Keratinocyte (primary cell): ENCODE measurements at regions not wholly inside any gene's neighbourhood (a gene's known extent, or its start where the extent isn't known, plus 50 kb on each side); places are given as distances from the start of the nearest gene placed in this dataset.

ENCODE experiments used
- DNase-seq: peaks from one replicate; pipeline ENCODE4 v3.0.0-alpha.2; 2011; ENCODE audit warnings: low read depth, missing footprints, low spot score
- FAIRE-seq: peaks from 2 replicates; lab custom pipeline; 2011; peaks lifted over from hg19 to GRCh38; lab: Jason Lieb, UNC
- H2AFZ ChIP-seq: 2 replicates; pipeline ENCODE4 v1.6.0; 2012; ENCODE audit warnings: low read length, control low read depth, inconsistent platforms; ENCODE audit not compliant: control insufficient read depth
- H3K27ac ChIP-seq: 2 replicates; pipeline ENCODE4 v1.5.1; 2011; ENCODE audit warnings: low read length; ENCODE audit not compliant: control insufficient read depth, insufficient read depth
- H3K27me3 ChIP-seq: 3 replicates; pipeline ENCODE4 v1.6.0; 2011; ENCODE audit warnings: low read length; ENCODE audit not compliant: control insufficient read depth, insufficient read depth; ENCODE audit errors: extremely low read depth
- H3K36me3 ChIP-seq, 2 experiments: 2 replicates in 1 of 2; 3 replicates in 1 of 2; pipeline ENCODE4 v1.5.1; 2011; ENCODE audit warnings: low read length in 2 of 2, mild to moderate bottlenecking in 1 of 2; ENCODE audit not compliant: control insufficient read depth in 2 of 2, insufficient read depth in 2 of 2; ENCODE audit errors: extremely low read depth in 1 of 2
- H3K4me1 ChIP-seq: 3 replicates; pipeline ENCODE4 v1.5.1; 2011; ENCODE audit warnings: low read length; ENCODE audit not compliant: control insufficient read depth, insufficient read depth; ENCODE audit errors: extremely low read depth
- H3K4me2 ChIP-seq: 3 replicates; pipeline ENCODE4 v1.6.0; 2011; ENCODE audit warnings: low read depth, low read length; ENCODE audit not compliant: control insufficient read depth, insufficient read depth; ENCODE audit errors: extremely low read depth
- H3K4me3 ChIP-seq, 3 experiments: fragments of 200-600 bp in 1 of 3; sonication (generic) in 1 of 3; 2 replicates in 2 of 3; 3 replicates in 1 of 3; pipeline ENCODE4 v1.5.1; 2011 to 2016; ENCODE audit warnings: low read length in 3 of 3, mild to moderate bottlenecking in 3 of 3, control low read depth in 2 of 3, inconsistent platforms in 1 of 3, low read depth in 1 of 3, mixed read lengths in 1 of 3, mixed run types in 1 of 3, moderate library complexity in 1 of 3; ENCODE audit not compliant: control insufficient read depth in 2 of 3, insufficient read depth in 2 of 3; ENCODE audit errors: extremely low read depth in 1 of 3
- H3K79me2 ChIP-seq: 2 replicates; pipeline ENCODE4 v1.6.0; 2012; ENCODE audit warnings: low read length; ENCODE audit not compliant: control insufficient read depth, insufficient read depth
- H3K9ac ChIP-seq: 3 replicates; pipeline ENCODE4 v1.6.0; 2011; ENCODE audit warnings: low read length; ENCODE audit not compliant: control insufficient read depth, insufficient read depth; ENCODE audit errors: extremely low read depth
- H3K9me1 ChIP-seq: 3 replicates; pipeline ENCODE4 v1.6.0; 2011; ENCODE audit warnings: low read length; ENCODE audit not compliant: control insufficient read depth, insufficient read depth; ENCODE audit errors: extremely low read depth
- H3K9me3 ChIP-seq: 2 replicates; pipeline ENCODE4 v1.5.1; 2012; ENCODE audit warnings: low read depth, low read length; ENCODE audit not compliant: control insufficient read depth
- H4K20me1 ChIP-seq: 3 replicates; pipeline ENCODE4 v1.6.0; 2011; ENCODE audit warnings: low read length; ENCODE audit not compliant: control insufficient read depth, insufficient read depth; ENCODE audit errors: extremely low read depth
- CTCF ChIP-seq, 3 experiments: IDR thresholded peaks in 1 of 3; conservative IDR thresholded peaks in 1 of 3; optimal IDR thresholded peaks in 1 of 3; 2 replicates in 2 of 3; 3 replicates in 1 of 3; pipeline versions ENCODE3 to v1.5.1; 2011; ENCODE audit warnings: low read length in 3 of 3, mild to moderate bottlenecking in 3 of 3, moderate library complexity in 2 of 3, control low read depth in 1 of 3, inconsistent platforms in 1 of 3; ENCODE audit not compliant: insufficient read depth in 2 of 3; ENCODE audit errors: extremely low read depth in 1 of 3
- EZH2 ChIP-seq: IDR thresholded peaks from one replicate; pipeline ENCODE4 v1.6.1; 2012; ENCODE audit warnings: inconsistent platforms, mild to moderate bottlenecking, low read length, moderate library complexity
- dilution Hi-C: fragments of 300-500 bp; cut with MboI; formaldehyde crosslinking; loops from one replicate; pipeline ENCODE4 v1.7.0; 2020; ENCODE audit warnings: low sequenced_read_pairs; ENCODE audit not compliant: extremely low pct_ligation_motif_present

- H3K4me1 ChIP-seq = no peaks in the 10 kb centered on the region
- FAIRE-seq = no peak
- no peaks in the 10 kb centered on the region for H3K9me1 ChIP-seq
- H3K79me2 ChIP-seq = no peaks in the 10 kb centered on the region
- dilution Hi-C loops = no loop called here
- DNase-seq = no peak
- no peaks in the 10 kb centered on the region for H4K20me1 ChIP-seq
- H3K9me3 ChIP-seq = peaks cover 5% of the 10 kb centered on the region
- no peak overlapping the region for H3K9ac ChIP-seq
- no peaks in the 10 kb centered on the region for H3K27me3 ChIP-seq
- no peaks in the 10 kb centered on the region for H3K36me3 ChIP-seq
- no peak for TF ChIP-seq EZH2
- TF ChIP-seq CTCF (optimal IDR thresholded peaks at IDR 0.05 in 1 of 3, IDR thresholded peaks at IDR 0.05 in 1 of 3, conservative IDR thresholded peaks at IDR 0.05 in 1 of 3; ENCODE audit: extremely low read depth in 1 of 3, insufficient read depth in 2 of 3, low read length in 3 of 3) = no peak
- H2AFZ ChIP-seq = no peak overlapping the region
- H3K4me2 ChIP-seq = no peak overlapping the region
- H3K4me3 ChIP-seq = no peak overlapping the region
- no peak overlapping the region for H3K27ac ChIP-seq
Measured at GRCh38 chrX:1094566-1095333, 117.7 kb downstream of the CRLF2 start.

GRCh38 chrX:1093586-1094421 lies 118.6 kb downstream of the CRLF2 start:
- no peaks in the 10 kb centered on the region for H3K4me1 ChIP-seq
- H3K79me2 ChIP-seq = no peaks in the 10 kb centered on the region
- FAIRE-seq = no peak
- no peak overlapping the region for H3K27ac ChIP-seq
- TF ChIP-seq EZH2 = no peak
- no peak for TF ChIP-seq CTCF (optimal IDR thresholded peaks at IDR 0.05 in 1 of 3, IDR thresholded peaks at IDR 0.05 in 1 of 3, conservative IDR thresholded peaks at IDR 0.05 in 1 of 3; ENCODE audit: extremely low read depth in 1 of 3, insufficient read depth in 2 of 3, low read length in 3 of 3)
- no peak for DNase-seq
- H3K4me3 ChIP-seq = no peak overlapping the region
- dilution Hi-C loops = no loop called here
- no peaks in the 10 kb centered on the region for H3K36me3 ChIP-seq
- H3K9me1 ChIP-seq = no peaks in the 10 kb centered on the region
- H3K27me3 ChIP-seq = no peaks in the 10 kb centered on the region
- no peak overlapping the region for H3K9ac ChIP-seq
- H2AFZ ChIP-seq = no peak overlapping the region
- no peak overlapping the region for H3K4me2 ChIP-seq
- H4K20me1 ChIP-seq = no peaks in the 10 kb centered on the region
- peaks cover 5% of the 10 kb centered on the region for H3K9me3 ChIP-seq
